ENCODE measurements at regions not wholly inside any gene's neighbourhood (a gene's known extent, or its start where the extent isn't known, plus 50 kb on each side); places are given as distances from the start of the nearest gene placed in this dataset.

DNA sequence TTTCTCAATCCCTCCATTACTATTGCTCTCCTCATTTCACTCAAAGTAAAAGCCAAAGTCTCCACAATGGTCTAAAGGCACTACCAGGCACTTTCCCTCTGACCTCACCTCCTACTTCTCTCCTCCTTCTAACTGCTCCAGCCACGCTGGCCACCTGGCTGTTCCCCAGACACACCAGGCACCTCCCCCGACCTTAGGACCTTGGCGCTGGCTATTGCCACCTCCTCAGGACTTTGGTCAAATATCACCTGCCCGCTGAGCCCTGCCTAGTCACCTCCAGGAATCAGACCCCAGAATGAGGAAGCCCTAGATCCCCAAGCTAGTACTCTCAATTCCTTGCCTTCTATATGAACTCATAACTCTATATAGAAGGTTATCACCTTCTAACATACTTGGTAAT lies 66.2 kb upstream of the STEAP1B start:
- TF ChIP-seq EZH2 (IDR thresholded peaks at IDR 0.05) (no peak), CTCF (IDR thresholded peaks at IDR 0.05) (no peak)
